GM19455 (cell line): ENCODE measurements at regions not wholly inside any gene's neighbourhood (a gene's known extent, or its start where the extent isn't known, plus 50 kb on each side); places are given as distances from the start of the nearest gene placed in this dataset.
"Not testable (repeated sequence)": the region's sequence is repeated elsewhere in the genome, so short reads cannot be mapped to it uniquely, and the experiment has no call there.

ENCODE experiments used
- ATAC-seq: cut with Tn5 transposase; IDR thresholded peaks from one replicate; pipeline ENCODE4 v1.9.1; 2021; ENCODE audit not compliant: unreplicated experiment

DNA sequence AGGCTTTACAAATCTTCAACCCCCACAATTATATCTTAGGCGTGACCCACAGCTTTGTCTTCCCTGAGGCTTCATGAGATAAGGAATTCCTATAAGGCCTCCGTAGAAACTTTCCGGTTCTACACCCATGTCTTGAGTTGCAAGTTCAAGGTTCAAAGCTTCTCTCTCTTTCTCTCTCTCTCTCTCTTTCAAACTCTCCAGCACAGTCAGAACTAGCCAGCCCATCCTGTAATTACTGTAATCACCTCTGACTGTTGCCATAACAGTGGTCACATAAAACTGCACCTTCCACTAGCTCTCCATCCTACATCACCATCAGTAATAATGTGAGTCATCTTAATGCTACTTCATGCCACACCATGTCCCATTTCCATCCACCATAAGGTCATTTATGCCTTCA is 90.0 kb upstream of the NFASC start:
- no peak for ATAC-seq

DNA sequence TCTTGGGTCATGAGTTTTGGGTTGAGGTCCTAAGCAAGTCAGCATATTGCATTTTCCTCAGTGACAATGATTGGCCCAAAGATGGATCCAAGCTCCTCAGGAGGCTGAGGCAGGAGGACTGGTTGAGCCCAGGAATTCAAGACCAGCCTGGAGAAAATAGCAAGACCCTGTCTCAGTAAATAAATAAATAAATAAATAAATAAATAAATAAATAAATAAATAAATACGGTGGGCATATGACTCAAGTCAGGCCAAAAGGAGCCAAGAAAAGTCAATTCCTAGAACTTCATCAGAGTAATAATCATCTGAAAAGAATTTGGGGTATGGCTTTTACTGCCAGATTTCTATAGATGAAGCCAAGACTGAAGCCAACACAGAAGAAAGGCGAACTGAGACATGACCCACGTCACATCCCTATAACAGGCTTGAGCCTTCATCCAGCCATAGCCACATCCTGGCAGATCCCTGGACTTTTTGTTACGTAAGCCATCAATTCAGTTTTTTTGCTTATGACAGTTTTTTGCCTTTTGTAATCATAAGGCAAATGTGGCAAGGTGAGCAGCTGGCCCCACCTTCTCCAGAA is 88.5 kb upstream of the NFASC start:
- ATAC-seq, result no peak

DNA sequence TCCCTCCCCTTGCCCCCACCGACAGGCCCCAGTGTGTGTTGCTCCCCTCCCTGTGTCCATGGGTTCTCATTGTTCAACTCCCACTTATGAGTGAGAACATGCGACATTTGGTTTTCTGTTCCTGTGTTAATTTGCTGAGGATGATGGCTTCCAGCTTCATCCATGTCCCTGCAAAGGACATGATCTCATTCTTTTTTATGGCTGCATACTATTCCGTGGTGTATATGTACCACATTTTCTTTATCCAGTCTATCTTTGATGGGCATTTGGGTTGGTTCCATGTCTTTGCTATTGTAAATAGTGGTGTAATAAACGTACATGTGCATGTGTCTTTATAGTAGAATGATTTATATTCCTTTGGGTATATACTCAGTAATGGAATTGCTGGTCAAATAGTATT is 85.6 kb upstream of the NFASC start:
- ATAC-seq, result not testable (repeated sequence)

DNA sequence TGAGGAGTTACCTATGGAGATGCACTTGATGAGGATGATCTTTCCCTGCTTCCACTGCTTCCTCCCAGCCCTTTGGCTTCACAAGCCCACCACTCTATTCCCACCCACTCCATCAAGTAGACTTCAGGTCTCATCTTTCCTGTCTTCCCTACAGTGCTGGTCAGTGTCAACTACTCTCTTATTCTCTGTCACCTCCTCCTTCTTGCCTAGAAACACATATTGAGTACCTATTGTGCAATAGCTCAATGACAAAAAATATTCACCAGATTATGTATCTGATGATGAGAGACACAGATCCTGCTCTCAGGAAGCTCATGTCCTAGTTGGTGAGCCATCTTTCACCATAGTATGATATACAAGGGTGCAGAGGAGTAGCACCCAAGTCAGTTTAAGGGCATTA is 82.2 kb upstream of the NFASC start:
- ATAC-seq, result no peak

DNA sequence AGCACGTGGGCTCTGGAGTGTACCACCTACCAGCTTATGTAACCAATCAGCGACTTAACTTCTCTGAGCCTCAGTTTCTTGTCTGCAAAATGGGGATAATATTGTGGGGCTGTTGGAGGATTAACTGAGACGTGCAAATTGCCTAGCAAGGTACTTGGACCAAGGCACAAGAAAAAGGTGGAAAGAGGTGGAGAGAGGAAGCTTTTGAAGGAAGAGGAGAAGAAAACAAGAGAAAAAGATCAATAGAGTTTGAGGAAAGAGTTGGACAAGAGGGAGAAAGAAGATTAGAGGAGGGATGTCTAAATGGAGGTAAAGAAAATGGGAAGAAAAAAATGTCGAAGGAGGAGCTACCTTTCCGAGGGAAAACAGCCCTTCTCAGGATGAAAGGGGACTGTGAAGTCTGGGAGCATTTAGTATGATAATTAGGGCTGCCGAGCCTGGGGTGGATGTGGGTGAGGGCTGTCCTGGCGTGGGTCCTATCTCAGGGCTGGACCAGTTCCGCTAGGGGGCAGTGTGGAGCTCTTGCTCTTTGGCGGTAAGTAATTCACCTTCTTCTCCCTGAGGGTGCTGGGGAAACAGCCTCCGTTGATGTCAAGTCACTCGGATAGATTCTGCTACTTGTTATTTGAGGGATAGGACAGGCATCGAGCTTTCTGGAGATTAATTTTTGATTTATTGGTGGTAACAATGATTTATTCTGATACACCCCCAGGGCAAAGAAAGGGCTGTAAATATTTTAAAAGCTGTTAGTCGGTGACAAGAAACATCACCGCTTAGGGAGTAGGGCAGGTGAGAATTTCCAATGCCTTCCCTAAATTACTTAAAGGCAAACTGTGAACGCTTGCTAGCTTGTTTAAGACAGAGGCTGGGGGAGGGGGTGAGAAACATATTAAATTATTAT is 79.0 kb upstream of the NFASC start:
- ATAC-seq, result no peak

DNA sequence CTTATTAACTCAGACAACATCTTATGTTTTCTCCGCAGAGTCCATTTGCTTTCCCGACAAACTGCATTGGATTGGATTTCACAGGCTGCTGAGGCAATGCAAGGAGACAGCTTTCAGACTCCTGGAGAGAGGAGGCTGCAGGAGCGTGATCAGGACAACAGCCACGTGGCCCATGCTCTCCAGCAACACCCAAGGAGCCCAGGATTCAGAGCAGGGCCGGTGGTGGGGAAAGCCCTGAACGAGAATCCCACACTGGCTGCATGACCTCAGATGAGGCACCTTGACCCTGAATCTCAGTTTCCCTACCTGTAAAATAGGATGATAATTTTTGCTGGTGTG is 78.3 kb upstream of the NFASC start:
- no peak for ATAC-seq

DNA sequence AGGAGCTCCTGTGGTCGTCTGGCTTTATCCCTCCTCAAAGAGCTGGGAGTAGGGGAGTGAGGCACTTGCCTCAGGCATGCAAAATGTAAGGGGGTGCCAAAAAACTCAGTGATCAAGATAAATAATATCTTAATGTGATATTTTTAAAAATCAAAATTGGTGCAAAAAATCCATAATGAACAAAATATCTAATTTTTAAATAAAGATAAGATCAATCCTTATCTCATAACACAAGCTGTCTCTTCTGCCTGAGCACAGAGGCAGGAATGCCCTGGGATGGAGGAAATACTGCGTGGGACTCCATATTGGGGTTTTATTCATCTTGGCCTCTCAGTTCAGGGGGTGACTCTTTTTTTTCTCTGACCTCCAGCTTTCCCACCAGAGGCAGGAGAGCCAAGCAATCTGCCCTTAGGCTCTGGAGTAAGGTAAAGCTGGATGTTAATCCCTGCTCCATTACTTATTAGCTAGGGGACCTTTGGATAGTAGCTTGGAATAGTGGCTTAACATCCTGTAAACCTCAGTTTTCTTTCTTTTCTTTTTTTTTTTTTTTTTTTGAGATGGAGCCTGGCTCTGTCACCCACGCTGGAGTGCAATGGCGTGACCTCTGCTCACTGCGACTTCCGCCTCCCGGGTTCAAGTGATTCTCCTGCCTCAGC is 77.3 kb upstream of the NFASC start:
- ATAC-seq, result no peak

DNA sequence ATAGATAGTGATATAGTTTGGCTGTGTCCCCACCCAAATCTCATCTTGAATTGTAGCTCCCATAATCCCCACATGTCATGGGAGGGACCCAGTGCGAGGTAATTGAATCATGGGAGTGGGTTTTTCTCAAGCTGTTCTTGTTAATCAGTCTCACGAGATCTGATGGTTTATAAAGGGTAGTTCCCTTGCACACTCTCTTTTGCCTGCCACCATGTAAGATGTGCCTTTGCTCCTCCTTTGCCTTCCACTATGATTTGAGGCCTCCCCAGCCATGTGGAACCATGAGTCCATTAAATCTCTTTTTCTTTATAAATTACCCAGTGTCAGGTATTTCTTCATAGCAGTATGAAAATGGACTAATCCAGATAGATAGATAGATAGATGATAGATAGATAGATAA is 73.8 kb upstream of the NFASC start:
- ATAC-seq, result not testable (repeated sequence)

DNA sequence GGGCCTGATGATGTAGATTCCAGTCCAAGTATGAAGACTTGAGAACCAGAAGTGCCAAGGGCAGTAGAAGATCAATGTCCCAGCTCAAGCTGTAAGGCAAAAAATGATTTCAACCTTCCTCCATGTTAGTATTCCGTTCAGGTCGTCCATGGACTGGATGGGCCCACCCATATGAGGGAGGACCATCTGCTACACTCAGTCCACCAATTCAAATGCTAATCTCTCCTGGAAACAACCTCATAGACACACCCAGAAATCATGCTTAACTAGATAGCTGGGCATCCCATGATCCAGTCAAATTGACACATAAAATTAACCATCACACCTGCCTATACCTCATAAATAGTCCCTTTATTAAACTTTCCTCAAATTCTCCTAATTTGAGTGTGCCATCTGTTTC is 73.3 kb upstream of the NFASC start:
- no peak for ATAC-seq

DNA sequence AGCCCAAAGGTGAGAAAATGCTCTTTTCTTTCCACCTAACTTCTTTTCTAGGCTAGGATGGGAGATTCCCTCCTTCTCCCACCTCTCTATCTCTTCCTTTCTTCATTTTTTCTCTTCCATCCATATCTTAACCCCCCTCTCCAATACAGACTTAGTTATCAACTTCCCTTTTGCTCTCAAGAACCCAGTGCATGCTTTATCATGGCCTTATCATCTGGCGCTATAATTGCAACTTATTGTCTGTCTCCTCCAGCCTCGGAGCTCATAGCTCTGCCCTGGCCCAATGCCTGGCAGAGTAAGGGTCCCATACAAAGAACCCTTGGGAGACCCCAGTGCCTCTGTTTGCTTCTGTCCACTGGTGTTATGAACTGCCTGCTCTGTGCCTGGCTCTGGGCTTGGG is 71.0 kb upstream of the NFASC start:
- no peak for ATAC-seq

DNA sequence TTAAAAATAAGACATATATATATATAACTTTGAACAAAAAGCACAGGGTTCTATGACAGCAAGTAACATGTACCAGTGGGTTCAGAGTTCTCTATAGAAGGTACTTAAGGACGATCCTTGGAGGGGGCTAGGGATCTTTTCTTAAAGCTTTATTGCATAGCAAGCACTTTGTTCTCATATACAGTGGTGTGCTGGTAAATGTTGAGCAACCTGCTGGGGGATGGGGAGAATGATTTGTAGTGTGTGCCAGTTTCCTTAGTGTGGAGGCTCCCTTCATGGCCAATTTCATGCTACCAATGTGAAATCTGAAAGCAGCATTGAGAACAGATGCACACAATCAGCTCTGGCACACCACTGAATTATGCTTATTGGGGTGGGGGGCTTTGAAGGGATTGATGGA is 69.5 kb upstream of the NFASC start:
- no peak for ATAC-seq

DNA sequence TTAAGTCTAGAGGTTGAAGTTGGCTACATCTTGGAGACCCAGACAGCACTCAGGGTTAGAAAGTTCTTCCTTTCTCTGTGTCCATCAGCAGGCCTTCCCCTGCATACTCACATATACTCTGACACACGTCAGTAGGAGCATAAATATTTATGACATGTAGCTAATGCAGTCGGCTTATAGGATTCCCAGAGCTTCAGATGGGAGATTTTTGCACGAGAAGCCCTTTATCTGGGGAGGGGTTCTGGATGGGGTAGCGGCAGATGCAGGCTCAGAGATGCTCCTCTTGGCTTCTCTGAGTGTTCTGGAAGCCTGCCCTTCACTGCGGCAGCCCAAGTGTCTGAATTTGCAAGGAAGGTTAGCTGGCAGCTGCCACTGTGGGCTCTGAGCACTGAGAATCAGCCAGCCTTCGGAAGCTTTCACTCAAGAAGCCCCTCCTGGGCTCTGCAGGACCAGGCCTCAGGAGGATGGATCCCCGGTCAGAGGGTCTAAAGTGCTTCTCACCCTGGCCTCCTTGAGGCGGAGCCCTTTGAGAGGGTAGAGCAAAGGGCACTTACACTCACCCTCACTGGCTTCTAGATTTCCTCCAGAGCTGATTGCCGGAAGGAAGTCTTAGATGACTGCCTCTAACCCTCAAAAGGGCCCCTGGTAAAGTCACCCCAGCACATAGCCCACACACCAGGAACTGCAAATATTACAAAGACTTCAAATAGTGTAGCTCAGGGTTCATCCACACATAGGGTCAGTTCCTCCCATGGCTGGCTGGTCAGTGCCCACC is 68.1 kb upstream of the NFASC start:
- ATAC-seq, result no peak

DNA sequence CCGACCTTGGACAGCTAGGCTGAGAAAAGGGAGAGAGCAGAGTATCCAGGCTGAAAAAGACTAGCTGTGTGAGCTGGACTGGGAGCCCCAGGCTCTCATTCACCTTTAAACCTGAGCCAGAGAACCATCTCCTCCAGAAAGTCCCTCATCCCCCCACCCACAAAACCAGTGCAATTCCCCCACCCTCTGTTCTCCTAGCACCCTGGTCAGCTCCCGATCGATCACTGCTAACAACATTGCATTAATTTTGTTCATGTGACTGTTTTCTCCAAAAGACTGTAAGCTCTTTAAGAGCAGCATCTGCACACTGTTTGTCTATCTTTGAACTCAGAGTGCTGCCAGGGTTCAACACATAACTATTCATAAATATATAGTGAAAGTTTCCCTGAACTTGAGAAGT is 67.1 kb upstream of the NFASC start:
- no peak for ATAC-seq

DNA sequence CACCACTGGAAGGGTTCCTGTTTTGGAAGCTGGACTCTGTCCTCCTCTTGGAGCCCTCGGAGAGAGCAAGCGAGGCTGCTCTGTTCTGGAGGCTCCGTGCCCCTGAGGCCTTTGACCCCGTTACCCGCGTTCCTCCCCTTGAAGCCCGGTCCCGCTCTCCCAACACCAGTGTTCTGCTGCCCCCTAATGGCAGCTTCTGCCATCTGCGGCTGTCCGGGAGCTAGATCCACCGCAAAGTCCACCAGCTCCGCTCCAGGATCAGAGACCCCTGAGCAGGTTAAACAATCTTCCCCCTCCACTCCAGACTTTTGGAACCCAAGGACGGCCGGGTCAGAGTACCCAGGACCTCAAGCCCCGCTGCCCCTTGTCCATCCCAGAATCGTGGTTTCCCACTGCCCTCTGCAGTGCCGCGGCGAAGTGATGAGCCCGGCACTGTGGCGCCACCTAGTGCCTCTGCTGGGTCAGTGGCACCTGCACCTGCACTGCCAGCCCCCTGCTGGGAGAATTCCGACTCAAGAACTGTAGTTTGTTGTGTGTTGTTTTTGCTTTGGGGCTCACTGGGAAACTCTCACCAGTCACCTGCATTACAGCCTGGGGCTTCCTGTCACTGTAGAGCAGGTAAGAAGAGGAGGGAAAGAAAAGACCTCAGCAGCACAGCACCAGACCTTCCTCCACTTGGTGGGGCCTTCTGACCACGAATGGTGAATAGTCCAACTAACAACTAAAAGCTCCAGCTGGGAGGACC is 63.5 kb upstream of the NFASC start:
- ATAC-seq, result peak; percentile 92

DNA sequence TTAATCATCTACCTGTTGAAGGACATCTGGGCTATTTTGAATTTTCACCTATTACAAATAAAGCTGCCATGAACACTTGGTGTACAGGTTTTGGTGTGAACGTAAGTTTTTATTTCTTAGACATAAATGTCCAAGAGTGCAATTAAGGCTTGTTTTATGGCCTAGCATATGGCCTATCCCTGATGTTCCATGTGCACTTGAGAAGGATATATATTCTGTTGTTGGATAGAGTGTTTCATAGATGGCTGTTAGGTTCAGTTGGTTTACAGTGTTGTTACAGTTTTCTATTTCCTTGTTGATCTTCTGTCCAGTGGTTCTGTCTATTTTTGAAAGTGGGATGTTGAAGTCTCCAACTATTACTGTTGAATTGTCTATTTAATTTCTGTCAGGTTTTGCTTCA is 61.2 kb upstream of the NFASC start:
- no peak for ATAC-seq

DNA sequence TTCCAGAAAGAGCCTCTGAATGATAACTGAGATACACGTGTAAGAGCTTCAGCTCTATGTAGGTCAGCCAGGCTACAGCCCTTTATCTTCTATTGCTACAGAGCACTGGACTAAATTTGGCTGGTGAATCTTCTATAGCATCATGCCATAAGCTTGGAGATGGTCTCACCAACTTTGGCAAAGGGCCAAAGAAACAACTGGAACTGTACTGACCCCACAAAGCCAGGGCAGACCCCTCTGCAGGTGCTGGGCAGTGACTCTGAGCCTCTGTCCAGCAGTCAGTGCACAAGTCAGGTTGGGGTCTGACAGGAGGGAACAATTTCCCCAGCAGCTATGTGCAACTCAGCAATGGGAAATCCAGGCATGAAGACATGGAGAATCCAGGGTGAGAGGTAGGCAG is 57.8 kb upstream of the NFASC start:
- ATAC-seq, result no peak

DNA sequence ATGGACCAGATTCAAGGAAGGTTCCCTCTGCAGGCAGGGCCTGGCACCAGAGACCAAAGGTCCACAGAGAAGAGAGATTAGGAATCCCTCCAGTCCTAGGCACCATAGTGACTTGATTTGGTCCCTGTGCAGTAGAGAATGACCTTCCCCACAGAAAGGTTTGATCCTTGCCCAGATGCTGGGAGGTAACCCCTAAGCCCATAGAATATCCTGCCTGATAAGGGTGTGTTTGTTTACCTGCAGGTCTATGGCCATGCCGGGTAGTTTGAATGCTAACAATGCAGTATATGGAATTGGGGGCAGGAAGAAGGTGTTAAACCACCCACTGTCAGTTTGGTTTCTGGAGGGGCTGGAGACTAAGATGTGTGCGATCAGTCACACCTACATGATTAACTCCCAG is 57.1 kb upstream of the NFASC start:
- no peak for ATAC-seq

DNA sequence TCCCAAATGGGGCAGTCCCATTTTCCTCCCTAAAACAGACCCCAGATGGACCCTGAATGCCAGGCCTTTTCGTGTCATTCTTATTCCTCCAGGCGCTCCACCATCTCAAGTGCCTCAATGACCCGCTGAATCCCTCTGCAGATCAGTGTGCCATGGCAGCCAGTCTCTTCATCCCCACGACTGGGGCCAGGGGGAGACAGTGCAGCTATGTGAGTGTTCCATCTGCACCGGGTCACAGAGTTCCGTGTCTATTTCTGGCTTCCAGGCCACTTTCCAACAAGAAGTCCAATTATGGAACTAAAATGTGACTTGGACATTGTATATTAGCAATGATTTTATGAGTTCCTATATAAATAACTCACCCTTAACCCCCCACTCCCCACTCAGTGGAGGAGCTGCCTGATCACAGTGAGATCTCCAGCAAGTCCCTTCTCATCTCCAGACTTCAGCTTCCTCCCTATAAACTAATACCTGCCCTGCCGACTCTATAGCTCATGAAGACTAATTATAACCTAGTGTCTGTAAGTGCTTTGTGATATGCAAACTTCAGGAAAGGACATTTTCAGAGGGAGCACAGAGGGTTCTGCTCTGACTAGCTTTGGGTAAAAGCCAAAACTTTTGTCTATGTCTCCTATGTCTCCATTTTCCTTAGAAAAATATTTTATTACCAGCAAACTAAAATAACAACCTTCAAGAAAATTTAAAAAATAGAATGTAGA is 56.3 kb upstream of the NFASC start:
- ATAC-seq, result no peak

DNA sequence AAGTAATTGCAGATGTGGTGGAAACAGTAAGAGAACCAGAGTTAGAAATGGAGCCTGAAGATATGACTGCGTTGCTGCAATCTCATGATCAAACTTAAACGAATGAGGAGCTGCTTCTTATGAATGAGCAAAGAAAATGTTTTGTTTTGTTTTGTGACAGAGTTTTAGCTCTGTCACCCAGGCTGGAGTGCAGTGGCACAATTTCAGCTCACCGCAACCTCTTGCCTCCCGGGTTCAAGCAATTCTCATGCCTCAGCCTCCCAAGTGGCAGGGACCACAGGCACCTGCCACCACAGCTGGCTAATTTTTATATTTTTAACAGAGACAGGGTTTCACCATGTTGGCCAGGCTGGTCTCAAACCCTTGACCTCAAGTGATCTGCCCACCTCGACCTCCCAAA is 53.3 kb upstream of the NFASC start:
- no peak for ATAC-seq

DNA sequence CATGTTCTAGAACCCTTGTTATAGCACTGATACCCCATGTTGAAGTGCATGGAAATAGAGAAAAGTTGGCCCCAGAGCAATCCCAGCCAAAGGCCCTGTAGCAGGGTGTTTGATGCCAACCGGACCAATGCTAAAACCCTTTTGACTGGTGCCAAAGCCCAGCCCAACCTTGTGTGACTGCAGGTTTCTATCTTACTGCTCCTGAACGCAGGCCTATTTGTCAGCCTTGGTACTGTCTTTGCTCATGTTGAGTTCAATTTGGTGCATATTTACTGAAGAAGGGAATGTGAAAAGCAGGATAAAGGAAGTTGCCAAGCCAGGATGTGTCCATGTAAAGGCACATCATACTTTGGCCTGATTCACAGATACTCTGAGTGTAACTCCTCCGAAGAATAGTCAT is 51.7 kb upstream of the NFASC start:
- ATAC-seq, result no peak
